ENCODE measurements at regions not wholly inside any gene's neighbourhood (a gene's known extent, or its start where the extent isn't known, plus 50 kb on each side); places are given as distances from the start of the nearest gene placed in this dataset.

- DNase-seq (ENCODE audit: low read depth), result peak; percentile 29
- no peak overlapping the region for H3K4me3 ChIP-seq (replicated peaks; ENCODE audit: low read depth, low read length)
- TF ChIP-seq CTCF (IDR thresholded peaks at IDR 0.05; ENCODE audit: low read length, missing control alignments), result no peak
These were observed 95.5 kb downstream of the RPL27A start for GRCh38 chr11:8777907-8778767.

- no peak overlapping the region for H3K4me3 ChIP-seq (replicated peaks; ENCODE audit: low read depth, low read length)
- no peak for TF ChIP-seq CTCF (IDR thresholded peaks at IDR 0.05; ENCODE audit: low read length, missing control alignments)
- no peak for DNase-seq (ENCODE audit: low read depth)
These were observed 96.5 kb downstream of the RPL27A start for GRCh38 chr11:8779107-8779506.

GRCh38 chr11:8779732-8780131 lies 97.1 kb downstream of the RPL27A start:
- TF ChIP-seq CTCF (IDR thresholded peaks at IDR 0.05; ENCODE audit: low read length, missing control alignments), result no peak
- no peak for DNase-seq (ENCODE audit: low read depth)
- no peak overlapping the region for H3K4me3 ChIP-seq (replicated peaks; ENCODE audit: low read depth, low read length)

- DNase-seq (ENCODE audit: low read depth), result no peak
- TF ChIP-seq CTCF (IDR thresholded peaks at IDR 0.05; ENCODE audit: low read length, missing control alignments), result no peak
- no peak overlapping the region for H3K4me3 ChIP-seq (replicated peaks; ENCODE audit: low read depth, low read length)
These were observed 102.4 kb downstream of the RPL27A start for GRCh38 chr11:8784954-8785353.

GRCh38 chr11:8785457-8785856 lies 102.9 kb downstream of the RPL27A start:
- no peak for TF ChIP-seq CTCF (IDR thresholded peaks at IDR 0.05; ENCODE audit: low read length, missing control alignments)
- no peak for DNase-seq (ENCODE audit: low read depth)

GRCh38 chr11:8785998-8786397 lies 103.4 kb downstream of the RPL27A start:
- no peak overlapping the region for H3K4me3 ChIP-seq (replicated peaks; ENCODE audit: low read depth, low read length)
- no peak for TF ChIP-seq CTCF (IDR thresholded peaks at IDR 0.05; ENCODE audit: low read length, missing control alignments)
- DNase-seq (ENCODE audit: low read depth), result no peak

More at GRCh38 chr11:8785457-8785856, 102.9 kb downstream of the RPL27A start:
- no peak overlapping the region for H3K4me3 ChIP-seq (replicated peaks; ENCODE audit: low read depth, low read length)

- no peak overlapping the region for H3K4me3 ChIP-seq (replicated peaks; ENCODE audit: low read depth, low read length)
- peak; percentile 52 for DNase-seq (ENCODE audit: low read depth)
- TF ChIP-seq CTCF (IDR thresholded peaks at IDR 0.05; ENCODE audit: low read length, missing control alignments), result peak; percentile 34
These were observed 104.3 kb downstream of the RPL27A start for GRCh38 chr11:8786933-8787332.

All from fibroblast of pulmonary artery (primary cell).